ENCODE measurements at regions not wholly inside any gene's neighbourhood (a gene's known extent, or its start where the extent isn't known, plus 50 kb on each side); places are given as distances from the start of the nearest gene placed in this dataset.

DNA sequence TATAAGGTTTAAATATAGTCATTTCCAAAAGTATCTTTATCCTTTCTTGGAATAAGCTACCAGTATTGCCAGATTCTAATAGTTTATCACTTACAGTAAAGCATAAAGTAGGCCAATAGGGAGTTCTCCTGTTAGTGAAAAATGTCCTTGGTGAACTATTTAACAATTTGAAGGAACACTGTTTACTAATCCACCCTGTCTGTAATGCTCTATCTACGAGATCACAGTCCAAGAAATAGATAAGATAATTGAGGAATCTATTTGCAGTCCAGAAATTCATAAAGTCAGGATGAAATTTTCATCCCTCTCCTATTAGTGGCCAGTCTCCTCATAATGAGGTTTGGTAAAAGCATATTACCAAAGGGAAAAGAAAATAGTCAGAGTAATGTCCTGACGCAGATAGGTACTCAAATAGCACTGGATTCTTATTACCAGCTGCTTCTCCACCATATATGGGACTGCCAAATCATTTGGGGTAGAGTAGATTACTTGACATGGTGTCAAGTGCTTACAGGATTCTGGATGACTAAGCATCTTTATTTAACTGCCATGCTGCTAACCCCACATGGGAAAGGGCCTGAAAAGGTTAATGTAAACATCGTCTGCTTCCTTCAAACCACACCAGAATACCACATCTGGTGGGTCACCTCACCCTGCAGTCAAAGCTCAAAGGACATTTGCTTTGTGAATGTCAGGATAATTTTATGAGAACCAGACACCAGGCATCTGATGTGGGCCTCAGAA, 808.1 kb downstream of the EFNA5 start:
- no peaks in the 10 kb centered on the region for H3K4me1 ChIP-seq
- H3K27ac ChIP-seq: no peak overlapping the region
- TF ChIP-seq, protein P1, sequence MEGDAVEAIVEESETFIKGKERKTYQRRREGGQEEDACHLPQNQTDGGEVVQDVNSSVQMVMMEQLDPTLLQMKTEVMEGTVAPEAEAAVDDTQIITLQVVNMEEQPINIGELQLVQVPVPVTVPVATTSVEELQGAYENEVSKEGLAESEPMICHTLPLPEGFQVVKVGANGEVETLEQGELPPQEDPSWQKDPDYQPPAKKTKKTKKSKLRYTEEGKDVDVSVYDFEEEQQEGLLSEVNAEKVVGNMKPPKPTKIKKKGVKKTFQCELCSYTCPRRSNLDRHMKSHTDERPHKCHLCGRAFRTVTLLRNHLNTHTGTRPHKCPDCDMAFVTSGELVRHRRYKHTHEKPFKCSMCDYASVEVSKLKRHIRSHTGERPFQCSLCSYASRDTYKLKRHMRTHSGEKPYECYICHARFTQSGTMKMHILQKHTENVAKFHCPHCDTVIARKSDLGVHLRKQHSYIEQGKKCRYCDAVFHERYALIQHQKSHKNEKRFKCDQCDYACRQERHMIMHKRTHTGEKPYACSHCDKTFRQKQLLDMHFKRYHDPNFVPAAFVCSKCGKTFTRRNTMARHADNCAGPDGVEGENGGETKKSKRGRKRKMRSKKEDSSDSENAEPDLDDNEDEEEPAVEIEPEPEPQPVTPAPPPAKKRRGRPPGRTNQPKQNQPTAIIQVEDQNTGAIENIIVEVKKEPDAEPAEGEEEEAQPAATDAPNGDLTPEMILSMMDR (IDR thresholded peaks at IDR 0.05): no peak
- no peak overlapping the region for H3K4me3 ChIP-seq
- H3K36me3 ChIP-seq: no peaks in the 10 kb centered on the region
- no peaks in the 10 kb centered on the region for H3K9me3 ChIP-seq
- DNase-seq (ENCODE audit: low spot score): no peak
- no peaks in the 10 kb centered on the region for H3K27me3 ChIP-seq

DNA sequence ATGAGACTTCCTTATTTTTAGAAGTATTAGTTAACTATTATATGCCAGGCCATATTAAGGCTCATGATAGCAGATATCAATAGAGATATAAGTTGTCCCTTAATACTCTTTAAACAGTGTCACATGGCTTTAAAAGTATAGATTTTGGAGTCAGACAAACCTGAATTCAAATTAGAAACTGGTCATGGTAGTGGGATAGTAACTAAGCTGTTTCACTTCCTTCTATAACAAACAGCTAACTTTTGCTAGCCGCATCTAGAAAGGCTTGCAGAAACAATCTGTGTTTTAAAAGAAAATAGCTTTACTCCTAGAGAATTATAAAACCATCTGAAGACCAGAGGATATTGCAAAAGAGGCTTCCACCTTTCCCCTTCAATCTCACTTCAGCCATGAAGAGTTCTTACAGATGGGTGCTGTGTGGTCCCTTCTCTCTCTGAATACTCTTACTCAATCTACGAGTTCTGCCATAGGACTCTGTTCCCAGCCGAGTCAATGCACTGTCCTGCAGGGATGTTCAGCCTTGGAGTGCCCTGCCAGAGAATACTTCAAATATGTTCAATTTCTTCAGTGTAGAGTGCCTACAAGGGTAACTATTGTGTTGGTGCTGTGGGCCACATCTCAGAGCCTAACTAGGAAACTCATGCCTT, 810.2 kb downstream of the EFNA5 start:
- Histone ChIP-seq H3K4me1 (no peaks in the 10 kb centered on the region), H3K36me3 (no peaks in the 10 kb centered on the region), H3K27ac (no peak overlapping the region), H3K9me3 (no peaks in the 10 kb centered on the region), H3K4me3 (no peak overlapping the region), H3K27me3 (no peaks in the 10 kb centered on the region)
- no peak for DNase-seq (ENCODE audit: low spot score)
- TF ChIP-seq, protein P1 (IDR thresholded peaks at IDR 0.05): no peak

DNA sequence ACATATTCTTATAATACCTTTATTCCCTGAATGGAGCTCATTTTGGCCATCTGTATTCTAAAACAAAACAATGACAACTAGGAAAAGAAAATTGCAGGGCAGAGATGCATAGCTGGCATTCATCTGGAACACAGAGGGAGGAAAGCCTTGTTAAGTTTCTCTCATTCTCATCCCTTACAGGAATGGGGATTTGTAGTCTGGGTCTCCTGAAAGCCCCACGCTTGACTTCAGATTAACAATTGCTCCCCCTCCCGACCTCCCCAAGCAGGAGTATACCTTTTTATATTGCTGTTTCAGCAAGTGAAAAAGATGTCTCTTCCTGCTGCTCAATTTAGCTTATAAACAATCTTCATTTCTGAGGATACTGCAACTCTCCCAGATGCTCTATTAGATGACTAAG, 812.1 kb downstream of the EFNA5 start:
- no peaks in the 10 kb centered on the region for H3K27me3 ChIP-seq
- TF ChIP-seq, protein P1 (IDR thresholded peaks at IDR 0.05): no peak
- no peak overlapping the region for H3K27ac ChIP-seq
- H3K4me3 ChIP-seq: no peak overlapping the region
- no peaks in the 10 kb centered on the region for H3K9me3 ChIP-seq
- no peak for DNase-seq (ENCODE audit: low spot score)
- no peaks in the 10 kb centered on the region for H3K36me3 ChIP-seq
- no peaks in the 10 kb centered on the region for H3K4me1 ChIP-seq

DNA sequence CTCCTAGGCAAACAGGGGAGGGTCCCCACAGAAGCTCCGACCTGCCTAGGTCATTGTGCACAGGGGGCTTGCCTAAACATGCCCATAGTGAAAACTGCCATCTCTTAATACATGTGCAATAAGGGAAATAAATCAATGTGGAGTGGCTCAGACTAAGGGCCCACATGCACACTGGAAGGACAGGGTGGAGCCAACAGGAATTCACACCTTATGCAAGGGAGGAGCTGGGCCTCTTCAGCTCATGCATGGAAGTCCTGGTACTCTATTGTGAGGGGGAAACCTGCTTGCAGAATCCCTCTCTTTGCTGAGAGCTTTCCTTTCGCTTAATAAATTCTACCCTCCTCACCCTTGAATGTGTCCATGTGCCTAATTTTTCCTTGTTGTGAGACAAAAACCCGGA, 815.8 kb downstream of the EFNA5 start:
- Histone ChIP-seq H3K27ac (no peak overlapping the region), H3K4me3 (no peak overlapping the region), H3K27me3 (no peaks in the 10 kb centered on the region), H3K9me3 (no peaks in the 10 kb centered on the region), H3K36me3 (no peaks in the 10 kb centered on the region), H3K4me1 (no peaks in the 10 kb centered on the region)
- DNase-seq (ENCODE audit: low spot score): no peak
- TF ChIP-seq, protein P1 (IDR thresholded peaks at IDR 0.05): no peak

DNA sequence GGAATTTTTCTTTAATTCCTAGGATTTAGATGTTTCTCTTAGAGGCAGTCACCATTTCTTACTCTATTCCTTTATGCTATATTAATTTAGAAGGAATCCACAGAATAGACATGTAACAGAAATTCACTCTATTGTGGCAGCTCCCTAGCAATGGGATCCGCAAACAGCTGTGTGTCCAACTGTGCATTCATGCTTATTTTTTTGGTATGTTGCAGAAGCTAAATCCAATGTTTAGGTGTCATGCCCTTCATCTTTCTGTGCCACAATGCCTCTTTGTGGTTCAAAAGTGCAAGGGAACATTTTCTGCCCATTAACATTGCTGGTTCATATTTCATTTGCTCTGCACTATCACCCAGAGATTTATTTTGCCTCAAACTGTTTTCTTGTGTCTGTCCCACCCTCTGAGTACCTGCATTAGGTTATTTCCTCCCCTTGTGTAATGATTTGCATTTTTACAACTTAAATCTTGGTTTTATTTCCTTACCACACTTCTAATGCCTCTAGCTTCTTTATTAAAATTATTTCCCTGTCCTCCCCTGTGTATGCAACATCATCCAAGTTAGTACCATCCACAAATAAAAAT, 816.5 kb downstream of the EFNA5 start:
- Histone ChIP-seq H3K27ac (no peak overlapping the region), H3K9me3 (no peaks in the 10 kb centered on the region), H3K36me3 (no peaks in the 10 kb centered on the region), H3K4me3 (no peak overlapping the region), H3K27me3 (no peaks in the 10 kb centered on the region), H3K4me1 (no peaks in the 10 kb centered on the region)
- DNase-seq (ENCODE audit: low spot score): no peak
- TF ChIP-seq, protein P1 (IDR thresholded peaks at IDR 0.05): no peak
